ENCODE measurements at regions not wholly inside any gene's neighbourhood (a gene's known extent, or its start where the extent isn't known, plus 50 kb on each side); places are given as distances from the start of the nearest gene placed in this dataset.

DNA sequence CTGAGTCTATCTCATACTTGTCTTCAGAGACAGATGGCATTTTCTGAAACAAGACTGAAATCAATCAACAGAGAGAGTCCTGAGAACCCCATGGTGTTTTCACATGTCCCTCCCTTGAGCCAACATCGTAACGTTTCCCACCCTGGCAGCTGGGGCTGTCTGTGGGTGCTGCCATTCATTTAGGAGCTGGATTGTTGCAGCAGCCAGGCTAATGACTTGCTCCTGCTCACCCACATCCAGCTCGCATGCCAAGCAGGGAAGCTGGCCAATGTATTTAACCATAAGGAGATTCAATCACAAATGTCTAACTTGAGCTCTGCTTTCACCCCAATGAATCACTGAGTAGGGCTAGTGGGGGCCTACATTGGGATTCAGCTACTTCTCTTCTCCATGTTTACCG lies 146.1 kb downstream of the ADRA2A start:
- 74 to 75% methylated on average over 4 of the region's 4 CpGs for WGBS, 2 donors
- no peaks in the 10 kb centered on the region for H3K27me3 ChIP-seq
- TF ChIP-seq EP300 (IDR thresholded peaks at IDR 0.05) (no peak), POLR2A (IDR thresholded peaks at IDR 0.05) (no peak)
- TF ChIP-seq, protein P1, sequence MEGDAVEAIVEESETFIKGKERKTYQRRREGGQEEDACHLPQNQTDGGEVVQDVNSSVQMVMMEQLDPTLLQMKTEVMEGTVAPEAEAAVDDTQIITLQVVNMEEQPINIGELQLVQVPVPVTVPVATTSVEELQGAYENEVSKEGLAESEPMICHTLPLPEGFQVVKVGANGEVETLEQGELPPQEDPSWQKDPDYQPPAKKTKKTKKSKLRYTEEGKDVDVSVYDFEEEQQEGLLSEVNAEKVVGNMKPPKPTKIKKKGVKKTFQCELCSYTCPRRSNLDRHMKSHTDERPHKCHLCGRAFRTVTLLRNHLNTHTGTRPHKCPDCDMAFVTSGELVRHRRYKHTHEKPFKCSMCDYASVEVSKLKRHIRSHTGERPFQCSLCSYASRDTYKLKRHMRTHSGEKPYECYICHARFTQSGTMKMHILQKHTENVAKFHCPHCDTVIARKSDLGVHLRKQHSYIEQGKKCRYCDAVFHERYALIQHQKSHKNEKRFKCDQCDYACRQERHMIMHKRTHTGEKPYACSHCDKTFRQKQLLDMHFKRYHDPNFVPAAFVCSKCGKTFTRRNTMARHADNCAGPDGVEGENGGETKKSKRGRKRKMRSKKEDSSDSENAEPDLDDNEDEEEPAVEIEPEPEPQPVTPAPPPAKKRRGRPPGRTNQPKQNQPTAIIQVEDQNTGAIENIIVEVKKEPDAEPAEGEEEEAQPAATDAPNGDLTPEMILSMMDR (IDR thresholded peaks at IDR 0.05), result no peak
- no peaks in the 10 kb centered on the region for H3K36me3 ChIP-seq
- DNase-seq (ENCODE audit: low spot score in 2 of 2), result no peak
- no peak overlapping the region for H3K27ac ChIP-seq
- no peaks in the 10 kb centered on the region for H3K4me1 ChIP-seq
- no peaks in the 10 kb centered on the region for H3K9me3 ChIP-seq
- no peak overlapping the region for H3K4me3 ChIP-seq

DNA sequence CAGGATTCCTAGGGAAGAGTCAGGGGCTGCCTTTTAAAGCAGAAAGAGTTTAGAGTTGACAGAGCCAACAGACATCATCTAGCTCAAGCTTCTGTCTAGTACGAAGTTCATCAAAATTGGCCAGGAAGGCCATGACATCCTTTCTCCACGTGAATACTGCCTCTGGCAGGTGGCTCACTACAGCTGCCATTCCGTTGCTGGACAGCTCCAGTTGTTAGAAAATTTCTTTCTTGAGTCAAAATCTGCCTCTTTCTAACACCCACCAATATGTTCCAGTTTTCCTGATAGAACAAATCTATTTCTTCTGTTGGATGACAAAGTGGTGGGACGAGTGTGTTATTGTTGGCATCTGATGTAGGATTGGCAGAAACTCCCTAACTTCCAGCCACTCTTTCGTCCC lies 154.9 kb downstream of the ADRA2A start:
- no peaks in the 10 kb centered on the region for H3K36me3 ChIP-seq
- H3K27ac ChIP-seq, result no peak overlapping the region
- WGBS, 2 donors, result 35 to 38% methylated on average over 5 of the region's 5 CpGs
- DNase-seq (ENCODE audit: low spot score in 2 of 2), result no peak
- no peaks in the 10 kb centered on the region for H3K4me1 ChIP-seq
- no peak for TF ChIP-seq POLR2A (IDR thresholded peaks at IDR 0.05)
- TF ChIP-seq EP300 (IDR thresholded peaks at IDR 0.05), result no peak
- TF ChIP-seq, protein P1 (IDR thresholded peaks at IDR 0.05), result no peak
- no peaks in the 10 kb centered on the region for H3K9me3 ChIP-seq
- H3K27me3 ChIP-seq, result no peaks in the 10 kb centered on the region
- no peak overlapping the region for H3K4me3 ChIP-seq

DNA sequence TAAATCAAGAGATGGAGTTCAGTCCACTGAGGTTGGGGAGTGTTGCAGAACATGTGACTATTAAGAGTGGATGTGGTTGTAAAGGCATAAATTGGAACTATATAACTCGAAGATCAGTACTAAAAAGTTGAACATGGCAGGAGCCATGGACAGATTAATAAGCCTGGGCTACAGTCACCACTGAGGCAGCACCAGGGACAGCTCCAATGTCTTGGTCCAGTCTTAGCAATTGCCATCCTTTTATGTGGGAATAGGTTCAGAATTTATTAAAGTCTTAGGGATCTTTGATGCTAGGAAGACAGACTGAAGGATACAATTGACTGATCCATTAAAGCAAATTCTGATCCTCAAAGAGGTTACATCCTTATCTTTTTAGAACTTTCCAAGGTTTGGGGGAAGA lies 156.6 kb downstream of the ADRA2A start:
- TF ChIP-seq, protein P1 (IDR thresholded peaks at IDR 0.05), result no peak
- TF ChIP-seq EP300 (IDR thresholded peaks at IDR 0.05) (no peak), POLR2A (IDR thresholded peaks at IDR 0.05) (no peak)

DNA sequence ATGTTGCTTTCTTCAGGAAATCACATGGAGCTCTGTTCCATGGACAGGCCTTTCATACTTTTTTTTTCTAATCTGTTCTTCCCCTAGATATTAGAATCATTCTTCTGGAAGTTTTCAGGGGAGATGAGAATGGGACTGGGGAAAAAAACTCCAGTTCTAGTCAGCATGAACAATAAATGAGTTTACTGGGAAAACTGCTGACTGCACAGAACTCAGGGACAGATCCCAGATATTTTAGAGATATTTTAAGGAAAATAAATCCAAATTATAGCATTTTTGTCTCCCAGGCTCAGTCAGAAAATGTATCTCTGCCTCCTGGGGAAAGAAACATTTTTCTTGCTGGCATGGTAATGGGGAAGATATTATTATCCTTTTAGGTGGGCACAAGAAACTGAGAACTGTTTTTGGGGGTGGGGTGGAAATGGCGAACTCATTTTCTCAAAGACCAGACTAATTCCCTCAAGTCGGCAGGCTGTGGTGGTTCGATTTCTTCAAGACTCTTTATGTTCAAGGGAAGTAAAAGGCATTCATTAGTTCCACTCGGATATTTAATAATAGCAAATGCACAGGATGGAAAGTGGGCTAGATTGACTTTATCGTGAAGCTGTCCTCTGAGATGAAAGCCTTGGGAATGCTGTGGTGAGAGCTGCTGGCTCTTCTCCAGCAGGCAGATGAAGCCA lies 157.5 kb downstream of the ADRA2A start:
- TF ChIP-seq EP300 (IDR thresholded peaks at IDR 0.05) (no peak), POLR2A (IDR thresholded peaks at IDR 0.05) (no peak)
- TF ChIP-seq, protein P1 (IDR thresholded peaks at IDR 0.05), result no peak
- no peaks in the 10 kb centered on the region for H3K4me1 ChIP-seq
- no peaks in the 10 kb centered on the region for H3K27me3 ChIP-seq
- H3K9me3 ChIP-seq, result no peaks in the 10 kb centered on the region
- no peaks in the 10 kb centered on the region for H3K36me3 ChIP-seq
- no peak overlapping the region for H3K27ac ChIP-seq
- WGBS, 2 donors, result 68 to 79% methylated on average over 5 of the region's 5 CpGs
- no peak for DNase-seq (ENCODE audit: low spot score in 2 of 2)
- H3K4me3 ChIP-seq, result no peak overlapping the region

More for the DNA sequence above, 156.6 kb downstream of the ADRA2A start:
- Histone ChIP-seq H3K9me3 (no peaks in the 10 kb centered on the region), H3K27ac (no peak overlapping the region), H3K27me3 (no peaks in the 10 kb centered on the region), H3K4me3 (no peak overlapping the region), H3K36me3 (no peaks in the 10 kb centered on the region), H3K4me1 (no peaks in the 10 kb centered on the region)
- DNase-seq (ENCODE audit: low spot score in 2 of 2), result no peak
- WGBS, 2 donors, result 56 to 65% methylated on average over 1 of the region's 1 CpG

DNA sequence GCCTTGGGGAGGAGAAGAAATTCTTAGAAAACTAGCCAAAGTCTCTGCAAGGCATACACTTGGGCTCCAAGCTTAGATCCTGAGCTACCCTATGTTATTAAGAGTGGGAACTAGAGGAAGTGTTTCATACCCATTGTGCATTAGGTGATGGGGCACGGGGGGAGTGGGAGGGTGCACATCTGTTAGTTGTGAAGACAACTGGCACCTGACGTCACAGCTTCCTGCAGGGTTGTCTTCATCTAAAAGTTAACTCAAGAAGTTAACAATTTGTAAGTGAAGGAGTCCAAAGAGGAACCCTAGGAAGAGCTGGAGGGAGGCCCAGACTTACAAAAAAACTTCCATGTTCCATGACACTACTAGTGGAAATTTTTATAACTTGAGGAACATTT lies 158.1 kb downstream of the ADRA2A start:
- TF ChIP-seq POLR2A (IDR thresholded peaks at IDR 0.05) (no peak), EP300 (IDR thresholded peaks at IDR 0.05) (no peak)
- TF ChIP-seq, protein P1 (IDR thresholded peaks at IDR 0.05), result no peak
- 41 to 70% methylated on average over 2 of the region's 2 CpGs for WGBS, 2 donors
- no peak for DNase-seq (ENCODE audit: low spot score in 2 of 2)

More for the DNA sequence above, 158.1 kb downstream of the ADRA2A start:
- Histone ChIP-seq H3K4me1 (no peaks in the 10 kb centered on the region), H3K4me3 (no peak overlapping the region), H3K36me3 (no peaks in the 10 kb centered on the region), H3K27ac (no peak overlapping the region), H3K9me3 (no peaks in the 10 kb centered on the region), H3K27me3 (no peaks in the 10 kb centered on the region)
